MM.1S (cell line): ENCODE measurements at regions not wholly inside any gene's neighbourhood (a gene's known extent, or its start where the extent isn't known, plus 50 kb on each side); places are given as distances from the start of the nearest gene placed in this dataset.

Experiments used
- EZH2 ChIP-seq: fragments of 300-600 bp; sonication (generic); optimal IDR thresholded peaks from 2 replicates; pipeline ENCODE3; 2017; ENCODE audit warnings: low read depth, mild to moderate bottlenecking, antibody characterized with exemption, low read length, mixed read lengths
- EZH2phosphoT487 ChIP-seq: fragments of 300-600 bp; sonication (generic); IDR thresholded peaks from 2 replicates; pipeline ENCODE4 v1.6.1; 2018; ENCODE audit warnings: antibody characterized with exemption, low read length
- TF ChIP-seq, protein P1 (sequence below): fragments of 300-600 bp; sonication (generic); IDR thresholded peaks from 2 replicates; pipeline ENCODE4 v1.5.1; 2016; ENCODE audit warnings: antibody characterized with exemption, low read length, mixed read lengths

- TF ChIP-seq, protein P1, sequence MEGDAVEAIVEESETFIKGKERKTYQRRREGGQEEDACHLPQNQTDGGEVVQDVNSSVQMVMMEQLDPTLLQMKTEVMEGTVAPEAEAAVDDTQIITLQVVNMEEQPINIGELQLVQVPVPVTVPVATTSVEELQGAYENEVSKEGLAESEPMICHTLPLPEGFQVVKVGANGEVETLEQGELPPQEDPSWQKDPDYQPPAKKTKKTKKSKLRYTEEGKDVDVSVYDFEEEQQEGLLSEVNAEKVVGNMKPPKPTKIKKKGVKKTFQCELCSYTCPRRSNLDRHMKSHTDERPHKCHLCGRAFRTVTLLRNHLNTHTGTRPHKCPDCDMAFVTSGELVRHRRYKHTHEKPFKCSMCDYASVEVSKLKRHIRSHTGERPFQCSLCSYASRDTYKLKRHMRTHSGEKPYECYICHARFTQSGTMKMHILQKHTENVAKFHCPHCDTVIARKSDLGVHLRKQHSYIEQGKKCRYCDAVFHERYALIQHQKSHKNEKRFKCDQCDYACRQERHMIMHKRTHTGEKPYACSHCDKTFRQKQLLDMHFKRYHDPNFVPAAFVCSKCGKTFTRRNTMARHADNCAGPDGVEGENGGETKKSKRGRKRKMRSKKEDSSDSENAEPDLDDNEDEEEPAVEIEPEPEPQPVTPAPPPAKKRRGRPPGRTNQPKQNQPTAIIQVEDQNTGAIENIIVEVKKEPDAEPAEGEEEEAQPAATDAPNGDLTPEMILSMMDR = no peak
- no peak for TF ChIP-seq EZH2phosphoT487
- no peak for TF ChIP-seq EZH2
Measured at GRCh38 chr7:34327681-34328080, 330.3 kb upstream of the NPSR1 start.
